Prostate gland (tissue), 2 donors: ENCODE measurements at regions not wholly inside any gene's neighbourhood (a gene's known extent, or its start where the extent isn't known, plus 50 kb on each side); places are given as distances from the start of the nearest gene placed in this dataset.

ENCODE experiments used
- DNase-seq: peaks from one replicate; pipeline ENCODE4 v3.0.0-alpha.2; 2019; ENCODE audit warnings: low spot score
- H3K27ac ChIP-seq, 2 donors: fragments of 200-600 bp; sonication (generic); 2 replicates each; pipeline ENCODE4 v1.5.1; 2017 to 2019
- H3K27me3 ChIP-seq: fragments of 200-600 bp; sonication (generic); replicated peaks from 2 replicates; pipeline ENCODE4 v1.5.1; 2019; ENCODE audit not compliant: insufficient read depth
- H3K36me3 ChIP-seq, 2 donors: fragments of 200-600 bp; sonication (generic); 1 replicate in 1 of 2; 2 replicates in 1 of 2; pipeline versions ENCODE4 v1.5.1 to v1.8.1; 2017 to 2019
- H3K4me1 ChIP-seq: fragments of 200-600 bp; sonication (generic); replicated peaks from 2 replicates; pipeline ENCODE4 v1.5.1; 2019
- H3K4me3 ChIP-seq, 2 donors: fragments of 200-600 bp; sonication (generic); 2 replicates each; pipeline ENCODE4 v1.5.1; 2017 to 2019
- H3K9me3 ChIP-seq: fragments of 200-600 bp; sonication (generic); 2 replicates; pipeline ENCODE4 v1.5.1; 2017
- CTCF ChIP-seq, 4 experiments: fragments of 200-600 bp in 2 of 4; fragments of 450-650 bp in 2 of 4; sonication (generic) in 2 of 4; IDR thresholded peaks; 1 replicate in 3 of 4; 2 replicates in 1 of 4; pipeline ENCODE4 v1.5.1; 2016 to 2019; ENCODE audit warnings: antibody characterized with exemption in 4 of 4, mild to moderate bottlenecking in 2 of 4, moderate library complexity in 2 of 4
- POLR2A ChIP-seq: fragments of 450-650 bp; IDR thresholded peaks from one replicate; pipeline ENCODE4 v1.6.1; 2016; ENCODE audit warnings: antibody characterized with exemption, mild to moderate bottlenecking
- POLR2AphosphoS5 ChIP-seq: sonication (generic); formaldehyde crosslinking; IDR thresholded peaks from one replicate; pipeline ENCODE4 v1.6.1; 2017; ENCODE audit warnings: antibody characterized with exemption
- WGBS: methylation state at CpG from one replicate; pipeline ENCODE4 v1.1.5; 2018; 5-methylcytosine and 5-hydroxymethylcytosine counted together
- intact Hi-C: fragments of 100-400 bp; cut with DNase I; formaldehyde crosslinking; loops from one replicate; pipeline ENCODE4 v1.14.2; 2022

GRCh38 chr5:67591491-67591890 lies 394.9 kb upstream of the CD180 start:
- Histone ChIP-seq H3K27me3 (no peaks in the 10 kb centered on the region), H3K9me3 (no peaks in the 10 kb centered on the region), H3K4me1 (no peaks in the 10 kb centered on the region), H3K27ac (no peak overlapping the region), H3K4me3 (no peak overlapping the region), H3K36me3 (no peaks in the 10 kb centered on the region)
- intact Hi-C loops: no loop called here
- no peak for DNase-seq
- WGBS: 79% methylated on average over 3 of the region's 3 CpGs
- TF ChIP-seq POLR2A (no peak), POLR2AphosphoS5 (no peak), CTCF (IDR thresholded peaks at IDR 0.05) (no peak)

- no peak for TF ChIP-seq CTCF (IDR thresholded peaks at IDR 0.05)
- TF ChIP-seq POLR2AphosphoS5: no peak
- no peak for TF ChIP-seq POLR2A
- Histone ChIP-seq H3K9me3 (no peaks in the 10 kb centered on the region), H3K4me3 (no peak overlapping the region), H3K27me3 (no peaks in the 10 kb centered on the region), H3K4me1 (no peaks in the 10 kb centered on the region), H3K27ac (no peak overlapping the region), H3K36me3 (no peaks in the 10 kb centered on the region)
- 94% methylated on average over 2 of the region's 2 CpGs for WGBS
- no peak for DNase-seq
- intact Hi-C loops: no loop called here
Observed at GRCh38 chr5:67588389-67588788, 391.8 kb upstream of the CD180 start.

GRCh38 chr5:67581203-67581602 lies 384.6 kb upstream of the CD180 start:
- Histone ChIP-seq H3K27ac (no peak overlapping the region), H3K4me3 (no peak overlapping the region), H3K27me3 (no peaks in the 10 kb centered on the region), H3K9me3 (no peaks in the 10 kb centered on the region), H3K4me1 (no peaks in the 10 kb centered on the region), H3K36me3 (no peaks in the 10 kb centered on the region)
- TF ChIP-seq CTCF (IDR thresholded peaks at IDR 0.05): no peak
- TF ChIP-seq POLR2A: no peak
- TF ChIP-seq POLR2AphosphoS5: no peak
- intact Hi-C loops: no loop called here
- DNase-seq: no peak

GRCh38 chr5:67578011-67578410 lies 381.4 kb upstream of the CD180 start:
- no peak for DNase-seq
- Histone ChIP-seq H3K4me1 (no peaks in the 10 kb centered on the region), H3K9me3 (no peaks in the 10 kb centered on the region), H3K27ac (no peak overlapping the region), H3K36me3 (no peaks in the 10 kb centered on the region), H3K4me3 (no peak overlapping the region), H3K27me3 (no peaks in the 10 kb centered on the region)
- TF ChIP-seq POLR2A: no peak
- TF ChIP-seq POLR2AphosphoS5: no peak
- TF ChIP-seq CTCF (IDR thresholded peaks at IDR 0.05): no peak
- 39% methylated on average over 4 of the region's 4 CpGs for WGBS
- intact Hi-C loops: no loop called here

- intact Hi-C loops: no loop called here
- Histone ChIP-seq H3K4me1 (no peaks in the 10 kb centered on the region), H3K36me3 (no peaks in the 10 kb centered on the region), H3K27ac (no peak overlapping the region), H3K4me3 (no peak overlapping the region), H3K27me3 (no peaks in the 10 kb centered on the region), H3K9me3 (no peaks in the 10 kb centered on the region)
- no peak for DNase-seq
- TF ChIP-seq CTCF (IDR thresholded peaks at IDR 0.05) (no peak), POLR2AphosphoS5 (no peak), POLR2A (no peak)
Observed at GRCh38 chr5:67577424-67577823, 380.8 kb upstream of the CD180 start.
